GM10266 (cell line): ENCODE measurements at regions not wholly inside any gene's neighbourhood (a gene's known extent, or its start where the extent isn't known, plus 50 kb on each side); places are given as distances from the start of the nearest gene placed in this dataset.

ENCODE experiments used
- DNase-seq: peaks from one replicate; pipeline ENCODE4 v3.0.0; 2012; ENCODE audit errors: extremely low spot score
- TF ChIP-seq, protein P1 (sequence below): IDR thresholded peaks from 2 replicates; pipeline ENCODE4 v1.5.1; 2012; ENCODE audit warnings: mild to moderate bottlenecking, low read depth; ENCODE audit not compliant: control insufficient read depth, insufficient read depth; ENCODE audit errors: missing control alignments

DNA sequence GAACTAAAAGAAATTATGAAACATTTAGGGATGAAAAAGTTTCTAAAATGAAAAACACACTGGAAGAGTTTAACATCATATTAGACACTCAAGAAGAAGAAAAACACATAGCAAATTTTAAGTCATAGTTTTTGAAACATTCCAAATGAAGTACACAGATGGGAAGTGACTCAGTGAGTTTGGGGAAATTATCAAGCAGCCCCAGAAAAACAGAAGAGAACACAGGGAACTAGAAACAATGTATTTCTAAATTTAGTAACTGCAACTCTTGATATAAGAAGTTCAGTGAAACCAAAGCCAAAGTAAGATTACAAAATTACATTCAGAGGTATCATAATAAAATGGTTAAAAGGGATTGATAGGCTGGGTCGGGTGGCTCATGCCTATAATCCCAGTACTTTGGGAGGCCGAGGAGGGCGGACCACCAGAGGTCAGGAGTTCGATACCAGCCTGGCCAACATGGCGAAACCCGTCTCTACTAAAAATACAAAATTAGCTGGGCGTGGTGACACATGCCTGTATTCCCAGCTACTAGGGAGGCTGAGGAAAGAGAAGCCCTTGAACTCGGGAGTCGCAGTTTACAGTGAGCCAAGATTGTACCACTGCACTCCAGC lies 461.2 kb downstream of the KCTD8 start:
- no peak for DNase-seq
- TF ChIP-seq, protein P1, sequence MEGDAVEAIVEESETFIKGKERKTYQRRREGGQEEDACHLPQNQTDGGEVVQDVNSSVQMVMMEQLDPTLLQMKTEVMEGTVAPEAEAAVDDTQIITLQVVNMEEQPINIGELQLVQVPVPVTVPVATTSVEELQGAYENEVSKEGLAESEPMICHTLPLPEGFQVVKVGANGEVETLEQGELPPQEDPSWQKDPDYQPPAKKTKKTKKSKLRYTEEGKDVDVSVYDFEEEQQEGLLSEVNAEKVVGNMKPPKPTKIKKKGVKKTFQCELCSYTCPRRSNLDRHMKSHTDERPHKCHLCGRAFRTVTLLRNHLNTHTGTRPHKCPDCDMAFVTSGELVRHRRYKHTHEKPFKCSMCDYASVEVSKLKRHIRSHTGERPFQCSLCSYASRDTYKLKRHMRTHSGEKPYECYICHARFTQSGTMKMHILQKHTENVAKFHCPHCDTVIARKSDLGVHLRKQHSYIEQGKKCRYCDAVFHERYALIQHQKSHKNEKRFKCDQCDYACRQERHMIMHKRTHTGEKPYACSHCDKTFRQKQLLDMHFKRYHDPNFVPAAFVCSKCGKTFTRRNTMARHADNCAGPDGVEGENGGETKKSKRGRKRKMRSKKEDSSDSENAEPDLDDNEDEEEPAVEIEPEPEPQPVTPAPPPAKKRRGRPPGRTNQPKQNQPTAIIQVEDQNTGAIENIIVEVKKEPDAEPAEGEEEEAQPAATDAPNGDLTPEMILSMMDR: no peak

DNA sequence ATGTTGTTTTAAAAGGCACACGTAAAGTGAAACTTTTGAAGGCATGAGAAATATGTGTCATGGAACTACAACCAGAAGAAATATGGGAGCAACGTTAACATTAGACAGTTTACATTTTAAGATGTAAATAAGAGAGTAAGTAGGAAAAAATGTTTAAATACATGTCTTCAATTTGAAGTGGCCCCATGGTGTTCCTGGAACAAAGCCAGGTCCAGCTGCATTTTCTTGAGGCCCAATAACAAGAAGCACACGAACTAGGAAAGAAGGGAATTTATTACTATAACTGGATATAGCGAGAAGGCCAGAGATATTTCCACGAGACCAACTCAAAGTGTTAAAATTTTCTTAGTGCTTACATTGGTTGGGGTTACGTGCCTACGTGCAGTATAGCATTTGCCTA lies 458.1 kb downstream of the KCTD8 start:
- TF ChIP-seq, protein P1: no peak
- DNase-seq: no peak

DNA sequence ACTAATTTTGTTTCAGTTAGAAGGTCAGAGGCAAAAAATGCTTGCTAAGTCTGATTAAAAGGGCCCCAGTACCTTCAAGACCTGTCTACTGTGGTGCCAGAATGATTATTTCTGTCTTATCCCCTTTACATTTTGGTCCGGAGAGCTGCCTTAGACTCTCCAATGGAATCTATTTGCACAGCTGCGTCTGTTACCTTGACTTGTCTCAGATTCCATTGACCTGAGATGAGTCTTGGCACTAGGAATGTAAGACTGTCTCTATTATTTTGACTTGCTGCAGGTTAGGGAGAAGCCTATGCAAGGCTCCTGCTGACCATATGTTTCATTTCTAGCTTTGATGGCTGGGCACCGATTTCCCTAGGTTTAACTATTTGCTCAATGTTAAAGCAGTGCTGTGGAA lies 457.6 kb downstream of the KCTD8 start:
- no peak for DNase-seq
- TF ChIP-seq, protein P1: no peak

DNA sequence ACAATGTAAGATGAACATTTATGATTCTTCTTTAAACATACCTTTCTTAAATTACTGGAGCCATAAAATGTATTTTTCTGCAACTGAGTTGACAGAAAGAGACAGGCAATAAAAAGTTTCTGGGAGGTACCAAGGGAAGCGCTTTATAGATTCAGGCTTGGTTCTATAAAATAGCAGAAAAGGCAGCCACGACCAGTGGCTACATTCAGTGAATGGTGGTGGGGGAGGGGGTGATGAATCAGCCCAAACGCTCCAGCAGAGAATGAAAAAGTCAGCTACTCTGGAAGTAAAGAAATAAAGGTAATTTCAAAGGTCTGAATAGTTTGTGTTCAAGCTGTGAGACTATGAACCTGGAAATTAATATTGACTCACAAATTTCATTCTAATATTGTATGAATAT lies 456.1 kb downstream of the KCTD8 start:
- TF ChIP-seq, protein P1: no peak
- no peak for DNase-seq

DNA sequence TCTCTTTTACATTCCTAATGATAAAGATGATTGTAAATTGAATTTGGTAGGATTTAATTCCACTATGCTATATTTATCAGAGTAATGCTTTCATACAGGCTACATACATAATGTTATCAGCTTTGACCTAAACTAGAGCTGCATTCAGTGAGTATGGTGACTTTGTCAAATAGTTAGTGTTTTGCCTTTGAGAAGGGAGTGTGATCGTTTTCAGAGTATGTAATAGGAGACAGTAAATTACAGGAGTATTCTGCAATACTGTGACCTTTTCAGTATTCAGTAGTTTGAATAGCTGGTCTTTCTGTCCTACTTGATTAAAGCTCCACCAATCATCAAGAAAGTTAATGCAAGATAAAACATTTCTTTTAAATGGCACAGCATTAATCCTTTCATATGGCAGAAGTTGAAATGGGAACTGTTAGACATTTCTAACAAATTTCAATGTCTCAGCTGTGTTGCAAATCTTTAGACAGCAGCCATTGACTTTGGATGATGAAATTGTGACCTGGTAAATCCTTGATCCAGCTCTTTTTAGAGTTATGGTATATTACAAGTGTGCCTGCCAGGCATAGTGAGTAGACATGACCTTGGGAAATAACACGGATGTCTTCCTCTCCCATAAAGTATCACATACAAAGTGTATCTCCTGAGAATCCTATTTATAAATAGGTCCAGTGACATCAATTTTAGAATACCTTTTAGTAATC lies 455.3 kb downstream of the KCTD8 start:
- TF ChIP-seq, protein P1: no peak
- no peak for DNase-seq

DNA sequence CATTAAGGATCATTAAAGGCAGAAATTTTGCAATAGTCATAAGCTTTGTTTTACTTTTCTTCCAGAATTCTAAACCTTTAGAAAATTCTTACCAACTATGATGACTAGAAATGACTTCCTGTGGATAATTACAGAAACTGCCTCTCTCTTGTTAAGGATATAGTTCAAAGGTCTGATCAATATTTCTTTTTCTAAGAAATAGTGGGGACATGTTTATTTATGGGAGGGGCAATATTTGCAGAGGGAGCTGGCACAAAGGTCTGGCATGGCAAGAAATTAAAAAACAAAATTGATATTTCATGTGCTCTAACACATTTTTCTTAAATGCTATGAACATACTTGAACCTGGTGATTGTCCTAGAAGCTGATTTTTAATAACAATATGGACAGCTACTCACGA lies 448.9 kb downstream of the KCTD8 start:
- TF ChIP-seq, protein P1: no peak

DNA sequence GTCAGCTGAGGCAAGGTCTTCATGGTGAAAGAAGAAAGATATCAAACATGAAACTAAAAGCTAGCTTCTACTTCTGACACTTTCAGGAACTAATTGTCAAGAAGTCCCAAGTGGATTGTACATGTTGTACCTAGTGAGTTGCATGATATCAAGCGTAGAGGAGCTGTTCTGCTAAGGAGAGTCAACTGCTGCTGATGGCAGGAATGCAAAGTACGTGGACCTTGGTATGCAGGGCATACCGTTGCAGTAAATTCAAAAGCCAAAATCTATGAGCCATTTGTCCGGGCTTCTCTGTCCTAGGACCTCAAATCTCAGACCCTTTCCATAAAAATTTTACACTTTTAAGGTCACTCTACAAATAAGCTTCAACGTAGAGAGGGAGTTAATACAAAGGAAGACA lies 446.2 kb downstream of the KCTD8 start:
- TF ChIP-seq, protein P1: no peak
- no peak for DNase-seq

More for the DNA sequence above, 448.9 kb downstream of the KCTD8 start:
- no peak for DNase-seq
